ENCODE measurements at regions not wholly inside any gene's neighbourhood (a gene's known extent, or its start where the extent isn't known, plus 50 kb on each side); places are given as distances from the start of the nearest gene placed in this dataset.

- no peak for TF ChIP-seq RAD21 (IDR thresholded peaks at IDR 0.05; ENCODE audit: insufficient read depth, low read depth, low read length)
- no peak for TF ChIP-seq BCL11A (IDR thresholded peaks at IDR 0.05; ENCODE audit: low read depth, low read length)
- TF ChIP-seq HDAC2 (IDR thresholded peaks at IDR 0.05): no peak
- no peak for TF ChIP-seq NFYB (IDR thresholded peaks at IDR 0.05; ENCODE audit: insufficient read depth, low read depth, low read length)
- no peak for TF ChIP-seq SKIL (IDR thresholded peaks at IDR 0.05; ENCODE audit: low read depth, poor library complexity, severe bottlenecking)
- no peak for TF ChIP-seq CHD1 (IDR thresholded peaks at IDR 0.05; ENCODE audit: low read depth, low read length)
- no peak for TF ChIP-seq RFX5 (IDR thresholded peaks at IDR 0.05; ENCODE audit: low read depth, low read length)
- no peak for TF ChIP-seq CTCF (IDR thresholded peaks at IDR 0.05 in 2 of 3, conservative IDR thresholded peaks at IDR 0.05 in 1 of 3; ENCODE audit: control insufficient read depth in 2 of 3, extremely low read depth in 1 of 3, insufficient read depth in 1 of 3, low read depth in 3 of 3, low read length in 3 of 3)
- no peak for TF ChIP-seq BHLHE40 (IDR thresholded peaks at IDR 0.05; ENCODE audit: borderline replicate concordance in 1 of 2, low read depth in 2 of 2, low read length in 1 of 2)
Measured at GRCh38 chr5:165836046-165836445, 2330.6 kb downstream of the MAT2B start.

Data from GM12878 (cell line).